A673 (cell line): ENCODE measurements at regions not wholly inside any gene's neighbourhood (a gene's known extent, or its start where the extent isn't known, plus 50 kb on each side); places are given as distances from the start of the nearest gene placed in this dataset.

Experiments used
- BruUV-seq: library from RNA; stranded (reverse); fragments of 400-500 nt; replicated peaks from 2 replicates; lab custom pipeline; 2021; lab: Mats Ljungman, UMichigan
- CTCF ChIA-PET: fragments of 300-600 bp; sonication (Branson Sonifier 250); formaldehyde crosslinking; loops from one replicate; lab custom pipeline; 2022; ENCODE audit warnings: antibody characterized with exemption; lab: Charles Lee
- POLR2A ChIA-PET: fragments of 300-600 bp; sonication (Branson Sonifier 250); formaldehyde crosslinking; loops from one replicate; lab custom pipeline; 2022; ENCODE audit warnings: antibody characterized with exemption; ENCODE audit not compliant: low non-redundant PET; lab: Charles Lee
- DNase-seq: peaks from one replicate; pipeline ENCODE4 v3.0.0-alpha.2; 2015; ENCODE audit warnings: low spot score
- H3K27ac ChIP-seq: fragments of 200-600 bp; sonication (generic); 2 replicates; pipeline ENCODE4 v1.5.1; 2016; ENCODE audit warnings: mixed run types, low read depth, mild to moderate bottlenecking, mixed read lengths, antibody characterized with exemption, low read length; ENCODE audit not compliant: poor library complexity, severe bottlenecking
- H3K27me3 ChIP-seq: fragments of 200-600 bp; sonication (generic); replicated peaks from 2 replicates; pipeline ENCODE4 v1.6.1; 2017; ENCODE audit warnings: mixed run types, low read depth, mild to moderate bottlenecking, mixed read lengths, antibody characterized with exemption, low read length; ENCODE audit not compliant: insufficient read depth, poor library complexity
- H3K36me3 ChIP-seq: fragments of 200-600 bp; sonication (generic); 2 replicates; pipeline ENCODE4 v1.6.1; 2016; ENCODE audit warnings: mixed run types, mild to moderate bottlenecking, mixed read lengths, antibody characterized with exemption, low read length; ENCODE audit not compliant: insufficient read depth, poor library complexity, severe bottlenecking
- H3K4me1 ChIP-seq: fragments of 200-600 bp; sonication (generic); 2 replicates; pipeline ENCODE4 v1.6.1; 2017; ENCODE audit warnings: mixed run types, mild to moderate bottlenecking, mixed read lengths, antibody characterized with exemption, low read length; ENCODE audit not compliant: insufficient read depth, poor library complexity, severe bottlenecking
- H3K4me3 ChIP-seq: fragments of 200-600 bp; sonication (generic); 2 replicates; pipeline ENCODE4 v1.5.1; 2016; ENCODE audit warnings: low read depth, mixed run types, mild to moderate bottlenecking, mixed read lengths, low read length; ENCODE audit not compliant: poor library complexity, severe bottlenecking
- H3K9me3 ChIP-seq: fragments of 200-600 bp; sonication (generic); 2 replicates; pipeline ENCODE4 v1.6.1; 2016; ENCODE audit warnings: mixed run types, low read depth, mild to moderate bottlenecking, mixed read lengths, antibody characterized with exemption, low read length; ENCODE audit not compliant: poor library complexity, severe bottlenecking
- EZH2 ChIP-seq: fragments of 200-600 bp; sonication (generic); IDR thresholded peaks from 2 replicates; pipeline ENCODE4 v1.6.1; 2017; ENCODE audit warnings: borderline replicate concordance, low read depth, mild to moderate bottlenecking, mixed read lengths, antibody characterized with exemption, low read length; ENCODE audit not compliant: poor library complexity, severe bottlenecking
- intact Hi-C: fragments of 100-400 bp; cut with micrococcal nuclease; formaldehyde crosslinking; loops from one replicate; pipeline ENCODE4 v1.10.0; 2022; ENCODE audit not compliant: unreplicated experiment
- TF ChIP-seq, protein P1 (sequence below): fragments of 300-800, 200-600 bp; sonication (generic); conservative IDR thresholded peaks from 2 replicates; pipeline ENCODE4 v1.5.1; 2017; ENCODE audit warnings: low read depth, mild to moderate bottlenecking, antibody characterized with exemption, low read length, moderate library complexity, mixed read lengths

GRCh38 chr21:15140321-15141019, 75.7 kb upstream of the NRIP1 start:
- ChIA-PET POLR2A (no interaction called here), CTCF (no interaction called here)
- Histone ChIP-seq H3K36me3 (no peaks in the 10 kb centered on the region), H3K27me3 (no peaks in the 10 kb centered on the region), H3K27ac (no peak overlapping the region), H3K4me3 (no peak overlapping the region), H3K4me1 (no peaks in the 10 kb centered on the region), H3K9me3 (no peaks in the 10 kb centered on the region)
- intact Hi-C loops: no loop called here
- BruUV-seq: no TSS peak
- TF ChIP-seq, protein P1, sequence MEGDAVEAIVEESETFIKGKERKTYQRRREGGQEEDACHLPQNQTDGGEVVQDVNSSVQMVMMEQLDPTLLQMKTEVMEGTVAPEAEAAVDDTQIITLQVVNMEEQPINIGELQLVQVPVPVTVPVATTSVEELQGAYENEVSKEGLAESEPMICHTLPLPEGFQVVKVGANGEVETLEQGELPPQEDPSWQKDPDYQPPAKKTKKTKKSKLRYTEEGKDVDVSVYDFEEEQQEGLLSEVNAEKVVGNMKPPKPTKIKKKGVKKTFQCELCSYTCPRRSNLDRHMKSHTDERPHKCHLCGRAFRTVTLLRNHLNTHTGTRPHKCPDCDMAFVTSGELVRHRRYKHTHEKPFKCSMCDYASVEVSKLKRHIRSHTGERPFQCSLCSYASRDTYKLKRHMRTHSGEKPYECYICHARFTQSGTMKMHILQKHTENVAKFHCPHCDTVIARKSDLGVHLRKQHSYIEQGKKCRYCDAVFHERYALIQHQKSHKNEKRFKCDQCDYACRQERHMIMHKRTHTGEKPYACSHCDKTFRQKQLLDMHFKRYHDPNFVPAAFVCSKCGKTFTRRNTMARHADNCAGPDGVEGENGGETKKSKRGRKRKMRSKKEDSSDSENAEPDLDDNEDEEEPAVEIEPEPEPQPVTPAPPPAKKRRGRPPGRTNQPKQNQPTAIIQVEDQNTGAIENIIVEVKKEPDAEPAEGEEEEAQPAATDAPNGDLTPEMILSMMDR: no peak
- no peak for TF ChIP-seq EZH2
- no peak for DNase-seq

DNA sequence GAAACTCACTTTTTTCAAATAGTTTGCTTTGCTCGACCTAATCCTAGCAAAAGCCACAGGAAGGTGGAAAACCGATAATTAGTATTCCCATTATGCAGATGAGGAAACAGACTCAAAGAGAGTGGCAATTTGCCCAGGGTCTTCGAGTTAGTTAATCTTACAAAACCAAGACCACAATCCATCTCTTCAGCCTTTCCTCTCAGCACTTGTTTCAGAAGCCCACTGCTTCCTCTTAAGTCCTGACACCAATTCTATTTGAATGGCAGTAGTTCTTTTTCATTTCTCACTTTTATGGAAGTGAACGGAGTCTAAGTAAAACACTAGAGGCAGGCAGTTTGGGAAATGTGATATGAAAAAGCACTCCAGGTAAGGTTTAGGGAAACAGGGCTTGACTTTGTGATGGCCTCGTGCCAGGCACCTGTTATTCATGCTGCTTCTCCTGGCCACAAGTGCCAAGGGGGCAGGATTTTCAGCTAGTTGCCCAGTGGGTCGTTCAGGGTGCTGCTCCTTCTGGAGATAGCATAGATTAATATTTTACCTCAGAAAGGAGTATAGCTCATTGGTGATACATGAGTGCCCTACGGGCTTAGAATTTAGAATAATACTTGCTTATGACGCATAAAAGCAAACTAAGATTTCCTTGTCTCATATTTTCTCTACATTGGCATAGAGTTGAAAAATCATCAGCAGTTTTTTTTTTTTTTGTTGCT, 76.6 kb upstream of the NRIP1 start:
- DNase-seq: peak; percentile 5
- no peak overlapping the region for H3K4me3 ChIP-seq
- no peaks in the 10 kb centered on the region for H3K27me3 ChIP-seq
- TF ChIP-seq, protein P1: no peak
- TF ChIP-seq EZH2: no peak
- H3K4me1 ChIP-seq: no peaks in the 10 kb centered on the region
- POLR2A ChIA-PET: no interaction called here
- no peak overlapping the region for H3K27ac ChIP-seq
- BruUV-seq: no TSS peak
- CTCF ChIA-PET: no interaction called here
- intact Hi-C loops: no loop called here
- H3K9me3 ChIP-seq: no peaks in the 10 kb centered on the region
- H3K36me3 ChIP-seq: no peaks in the 10 kb centered on the region

DNA sequence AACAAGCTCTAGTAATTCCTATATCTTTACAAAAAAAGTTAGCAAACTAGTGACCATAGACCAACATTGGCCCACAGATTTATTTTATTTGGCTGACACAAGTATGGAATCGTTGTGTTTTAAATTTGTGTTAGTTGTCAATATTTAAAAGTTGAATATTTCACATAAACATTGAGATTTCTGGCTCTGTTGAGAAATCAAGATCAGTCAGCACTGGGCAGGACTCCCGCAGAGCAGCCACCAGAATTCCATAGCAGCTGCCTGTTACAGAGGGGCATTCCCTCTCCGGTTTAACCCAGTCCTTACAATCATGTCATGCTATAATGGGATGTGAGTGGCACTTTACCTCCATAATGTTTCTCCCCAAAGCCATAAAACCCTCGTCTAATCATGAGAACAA, 79.2 kb upstream of the NRIP1 start:
- Histone ChIP-seq H3K4me3 (no peak overlapping the region), H3K27me3 (no peaks in the 10 kb centered on the region), H3K36me3 (no peaks in the 10 kb centered on the region), H3K9me3 (no peaks in the 10 kb centered on the region), H3K4me1 (no peaks in the 10 kb centered on the region), H3K27ac (no peak overlapping the region)
- DNase-seq: no peak
- intact Hi-C loops: no loop called here
- ChIA-PET POLR2A (no interaction called here), CTCF (no interaction called here)
- TF ChIP-seq, protein P1: no peak
- no peak for TF ChIP-seq EZH2
- BruUV-seq: no TSS peak
